Posterior vena cava (tissue), 2 donors: ENCODE measurements at regions not wholly inside any gene's neighbourhood (a gene's known extent, or its start where the extent isn't known, plus 50 kb on each side); places are given as distances from the start of the nearest gene placed in this dataset.

Experiments
- DNase-seq: peaks from one replicate; pipeline ENCODE4 v3.0.0-alpha.2; 2020; ENCODE audit warnings: low spot score
- intact Hi-C, 2 donors: fragments of 100-400 bp; cut with DNase I; formaldehyde crosslinking; loops; one replicate each; pipeline versions ENCODE4 v1.14.1 to v1.14.2; 2022 to 2023
- donor health status: DM: yes; HTN: yes; CAD: no.
- donor health status: DM: yes; HTN: yes; CAD: no.

DNA sequence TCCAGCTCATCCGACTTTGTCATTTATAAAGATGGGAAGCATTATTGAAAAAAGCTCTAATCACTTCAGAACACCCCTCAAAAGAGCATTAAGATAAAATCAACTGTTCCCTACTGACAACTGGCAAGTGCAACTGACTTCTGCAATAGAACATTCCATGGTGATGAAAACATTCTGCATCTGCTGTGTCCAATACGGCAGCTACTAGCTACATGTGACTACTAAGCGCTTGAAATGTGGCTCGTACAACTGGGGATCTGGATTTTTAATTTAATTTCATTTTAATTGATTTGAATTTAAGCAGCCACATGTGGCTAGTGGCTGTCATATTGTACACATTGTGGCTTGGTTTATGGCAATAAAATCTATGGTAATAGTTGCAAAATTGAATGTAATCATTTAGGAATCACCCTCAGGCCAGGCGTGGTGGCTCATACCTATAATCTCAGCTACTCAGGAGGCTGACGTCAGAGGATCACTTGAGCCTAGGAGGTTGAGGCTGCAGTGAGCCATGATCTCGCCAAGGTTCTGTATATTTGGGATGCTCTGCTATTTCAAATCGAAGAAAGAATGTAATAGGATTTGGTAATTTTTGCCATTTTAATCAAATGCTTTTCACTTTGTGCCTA lies 390.3 kb downstream of the GABRB3 start:
- intact Hi-C loops: no loop called here
- no peak for DNase-seq

DNA sequence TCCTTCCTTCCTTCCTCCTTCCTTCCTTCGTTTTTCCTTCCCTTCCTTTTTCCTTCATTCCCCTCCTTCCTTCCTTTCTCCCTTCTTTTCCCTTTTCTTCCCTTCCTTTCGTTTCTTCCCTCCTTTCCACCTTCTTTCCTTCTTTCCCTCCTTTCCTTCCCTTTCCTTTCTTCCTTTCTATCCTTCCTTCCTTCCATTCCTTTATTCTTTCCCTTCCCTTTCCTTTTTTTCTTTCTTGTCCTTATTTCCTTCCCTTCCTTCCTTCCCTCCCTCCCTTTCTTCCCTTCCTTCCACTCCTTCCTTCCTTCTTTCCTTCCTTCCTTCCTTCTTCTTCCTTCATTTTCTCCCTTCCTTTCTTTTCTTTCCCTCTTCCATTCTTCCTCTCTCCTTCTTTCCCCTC lies 394.6 kb downstream of the GABRB3 start:
- no peak for DNase-seq
- intact Hi-C loops: no loop called here

DNA sequence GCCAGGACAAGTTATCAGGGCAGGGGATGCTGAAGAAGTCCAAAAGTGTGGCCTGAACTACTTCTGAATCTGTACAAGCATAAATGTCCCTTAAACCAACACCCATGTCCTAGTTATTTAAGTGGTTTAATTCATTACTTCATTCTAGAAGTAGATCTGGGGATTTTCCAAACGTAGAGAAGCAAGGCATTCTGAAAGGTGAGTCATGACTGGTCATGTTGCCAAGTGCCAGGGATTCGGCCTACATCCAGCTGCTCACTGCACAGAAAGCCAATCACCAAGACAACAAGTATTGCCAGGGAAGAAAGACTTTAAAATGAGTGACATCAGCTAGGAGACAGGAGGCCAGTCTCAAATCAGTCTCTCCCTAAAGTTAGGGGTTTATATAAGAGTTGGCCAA lies 396.6 kb downstream of the GABRB3 start:
- DNase-seq: no peak
- intact Hi-C loops: no loop called here

DNA sequence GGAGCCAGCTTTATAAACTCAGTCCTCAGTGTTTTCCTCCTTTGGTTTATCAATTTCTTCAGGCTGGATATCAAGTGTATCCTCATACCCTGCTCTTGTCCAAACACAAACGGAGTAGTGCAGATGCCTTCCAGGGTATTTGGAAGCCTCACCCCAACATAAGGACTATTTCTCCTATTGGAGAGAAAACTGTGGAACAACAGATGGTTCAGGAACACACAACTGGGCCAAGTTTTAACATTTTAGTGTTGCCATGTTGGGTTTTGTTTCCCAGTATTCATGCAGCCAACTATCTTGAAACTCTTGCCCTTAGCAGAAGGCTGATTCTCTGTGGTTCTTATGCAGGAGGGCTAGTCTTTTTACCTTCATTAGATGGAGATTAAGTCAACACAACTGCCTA lies 398.1 kb downstream of the GABRB3 start:
- intact Hi-C loops: loop anchor here in 1 of 2 donors (5.0 kb wide), 1 partner anchor 1343 kb away; no protein-coding TSS in a partner anchor
- no peak for DNase-seq

DNA sequence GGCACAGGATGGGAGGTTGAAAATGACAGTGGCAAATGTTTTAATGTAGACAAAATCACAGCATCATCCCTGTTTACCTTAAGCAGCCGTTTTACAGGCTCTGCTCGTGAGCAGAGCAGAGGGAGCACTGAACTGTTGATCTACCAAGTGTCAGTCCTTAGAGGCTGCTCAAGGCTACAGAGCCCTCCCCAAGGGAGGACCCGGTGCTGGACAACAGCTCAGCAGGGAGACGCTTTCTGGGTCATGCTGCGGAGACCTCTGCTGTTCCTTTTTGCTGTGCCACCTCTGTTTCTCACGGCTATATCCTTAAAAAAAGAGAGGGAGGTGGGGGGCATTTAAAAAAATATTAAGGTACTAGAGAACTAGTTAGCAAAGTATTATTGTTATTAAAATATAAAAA lies 400.2 kb downstream of the GABRB3 start:
- intact Hi-C loops: loop anchor here in 1 of 2 donors (5.0 kb wide), 1 partner anchor 1340 kb away; no protein-coding TSS in a partner anchor
- DNase-seq: no peak

DNA sequence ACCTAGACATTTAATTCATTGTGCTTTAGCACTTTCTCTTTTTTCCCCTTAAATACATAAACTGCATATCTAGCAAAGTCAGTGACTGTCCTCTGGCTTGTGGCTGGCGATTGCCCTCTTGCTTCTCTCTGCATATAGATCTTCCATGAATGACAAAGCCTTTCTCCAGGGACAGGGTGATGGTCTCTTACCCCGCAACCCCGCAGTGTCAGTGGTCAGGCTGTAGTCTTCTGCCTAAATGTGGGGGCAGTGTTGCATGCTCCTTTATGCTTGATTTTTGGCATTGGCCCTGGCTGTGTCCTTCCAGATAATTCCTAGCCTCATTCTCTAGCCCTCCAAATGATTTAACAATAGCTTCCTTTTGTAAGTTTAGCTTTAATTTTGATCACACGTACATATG lies 407.8 kb downstream of the GABRB3 start:
- intact Hi-C loops: no loop called here
- DNase-seq: no peak

DNA sequence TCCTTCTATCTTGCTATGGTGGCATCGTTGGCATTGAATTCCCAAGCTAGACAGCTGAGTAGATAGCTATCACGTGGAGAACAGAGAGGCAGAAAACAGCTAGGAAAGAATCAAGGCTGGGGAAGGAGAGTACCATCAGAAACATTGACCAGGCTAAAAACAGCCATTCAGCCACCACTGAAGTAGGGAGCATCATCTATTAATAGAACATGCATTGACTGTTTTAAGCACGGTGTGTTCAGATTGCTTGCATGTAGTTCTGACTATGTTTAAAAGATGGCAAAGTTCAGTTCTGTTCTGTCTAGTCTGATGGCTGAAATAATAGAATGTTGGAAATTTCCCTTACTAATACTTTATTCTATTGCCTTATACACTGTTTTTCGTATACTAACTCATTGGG lies 413.0 kb downstream of the GABRB3 start:
- no peak for DNase-seq
- intact Hi-C loops: no loop called here

DNA sequence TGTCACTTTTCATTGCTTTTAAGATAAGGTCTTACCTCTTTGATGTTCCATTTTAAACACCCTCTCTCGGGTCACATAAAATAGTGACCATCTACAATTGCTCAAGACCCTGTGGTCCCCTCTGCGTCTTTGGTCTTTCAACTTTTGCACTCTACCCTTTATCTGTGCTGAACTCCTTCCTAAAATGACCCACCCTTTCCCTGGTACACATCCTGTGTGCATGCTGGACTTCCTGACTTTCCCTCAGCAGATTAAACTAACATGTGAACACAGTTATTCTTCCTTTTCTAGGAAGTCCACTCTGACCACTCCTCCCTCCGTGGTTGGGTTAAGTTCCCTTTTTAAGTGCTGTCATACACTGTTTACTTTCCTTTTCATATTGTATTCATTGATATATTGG lies 414.2 kb downstream of the GABRB3 start:
- no peak for DNase-seq
- intact Hi-C loops: no loop called here

DNA sequence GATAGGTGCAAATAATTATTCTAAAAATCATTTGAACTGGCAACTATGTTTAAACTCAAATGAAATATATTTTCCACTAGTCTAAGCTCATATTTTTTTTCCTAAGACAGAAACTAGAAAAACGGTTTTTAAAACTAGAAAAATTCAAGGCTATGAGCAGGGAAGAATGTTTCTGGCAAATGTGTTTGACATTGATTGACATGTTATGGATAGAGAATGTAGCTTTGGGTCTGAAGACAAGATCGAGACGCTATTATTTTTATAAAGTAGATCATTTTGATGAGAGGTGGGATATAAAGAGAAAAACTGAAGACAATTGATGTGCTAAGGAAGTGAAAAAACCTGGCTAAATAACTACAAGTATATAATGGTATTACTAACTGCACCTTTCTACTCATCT lies 415.2 kb downstream of the GABRB3 start:
- DNase-seq: no peak
- intact Hi-C loops: no loop called here

DNA sequence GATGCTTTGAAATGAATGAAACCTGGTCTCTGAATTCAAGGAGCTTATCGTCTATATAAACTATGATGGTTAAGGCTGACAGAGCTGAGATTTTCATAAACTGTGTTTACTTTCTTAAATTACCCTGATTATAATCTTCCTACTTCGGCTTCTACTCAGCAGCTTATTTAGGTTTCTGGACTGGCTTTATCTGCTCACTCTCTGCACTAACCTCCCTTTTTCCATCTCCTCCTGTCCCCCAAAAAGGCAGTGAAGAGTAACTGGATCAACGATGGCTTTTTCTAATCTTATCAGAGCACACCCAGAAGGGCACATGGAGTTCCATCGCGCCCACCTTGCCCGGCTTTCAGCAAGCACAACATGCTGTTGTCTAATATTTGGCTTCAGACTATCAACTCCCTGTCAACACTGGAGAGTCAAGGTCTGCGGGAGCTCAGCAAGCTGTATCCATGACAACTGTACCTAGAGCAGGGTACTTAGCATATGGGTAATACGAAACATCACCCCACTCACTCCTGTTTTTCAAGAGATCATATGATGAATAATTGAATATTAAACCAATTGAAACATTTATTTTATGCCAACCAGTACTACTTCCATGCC lies 417.3 kb downstream of the GABRB3 start:
- no peak for DNase-seq
- intact Hi-C loops: no loop called here

DNA sequence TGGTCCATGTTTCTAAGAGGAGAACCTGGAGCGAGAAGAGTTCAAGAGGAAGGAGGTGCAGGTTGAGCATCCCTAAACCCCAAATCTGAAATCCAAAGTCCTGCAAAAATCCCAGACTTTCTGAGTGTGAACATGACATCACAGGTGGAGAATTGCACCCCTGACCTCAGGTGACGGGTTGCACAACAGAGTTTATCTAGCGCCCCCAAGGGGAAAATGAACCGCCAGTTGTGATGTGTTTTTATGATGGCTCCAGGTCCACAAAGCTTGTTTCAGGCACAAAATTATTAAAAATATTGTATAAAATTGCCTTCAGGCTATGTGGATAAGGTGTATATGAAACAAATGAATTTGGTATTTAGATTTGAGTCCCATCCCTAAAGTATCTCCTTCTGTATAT lies 420.0 kb downstream of the GABRB3 start:
- no peak for DNase-seq
- intact Hi-C loops: no loop called here

DNA sequence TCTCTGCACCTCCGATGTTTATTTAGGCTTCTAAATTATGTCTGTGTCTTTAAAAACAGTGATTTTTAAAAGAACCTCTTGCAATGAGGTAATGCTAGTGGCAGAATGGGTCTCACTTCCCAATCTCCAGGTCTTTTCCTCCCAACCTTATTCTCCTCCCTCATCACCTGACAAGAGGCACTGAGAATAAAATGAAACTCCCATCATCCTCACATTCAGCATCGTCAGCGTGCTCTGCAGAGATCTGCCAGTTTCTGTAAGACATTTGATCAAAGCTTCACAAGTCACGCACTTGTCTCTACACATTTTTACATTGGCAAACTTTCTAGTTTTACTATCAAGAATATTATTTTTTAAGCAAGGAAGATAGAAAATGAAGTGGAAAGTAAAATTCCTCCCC lies 420.5 kb downstream of the GABRB3 start:
- intact Hi-C loops: no loop called here
- DNase-seq: no peak

DNA sequence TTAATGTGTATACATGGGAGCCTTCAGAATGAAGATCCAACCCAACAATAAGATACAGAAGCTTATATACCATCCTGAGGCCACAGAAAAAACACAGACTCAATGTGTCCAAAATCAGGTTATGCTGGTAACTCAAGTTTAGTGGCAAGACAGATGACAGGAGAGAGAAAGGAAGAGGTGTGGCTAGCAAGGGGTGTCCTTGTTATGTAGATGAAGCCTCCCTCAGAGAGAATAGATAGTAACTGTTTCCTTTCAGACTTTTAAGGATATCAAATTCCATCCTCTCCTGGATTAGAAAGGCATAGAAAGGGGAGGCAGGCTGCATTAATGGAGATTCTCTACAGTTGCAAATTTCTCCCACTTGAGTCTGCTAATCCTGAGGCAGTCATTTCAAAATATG lies 447.4 kb downstream of the GABRB3 start:
- DNase-seq: no peak
- intact Hi-C loops: no loop called here

DNA sequence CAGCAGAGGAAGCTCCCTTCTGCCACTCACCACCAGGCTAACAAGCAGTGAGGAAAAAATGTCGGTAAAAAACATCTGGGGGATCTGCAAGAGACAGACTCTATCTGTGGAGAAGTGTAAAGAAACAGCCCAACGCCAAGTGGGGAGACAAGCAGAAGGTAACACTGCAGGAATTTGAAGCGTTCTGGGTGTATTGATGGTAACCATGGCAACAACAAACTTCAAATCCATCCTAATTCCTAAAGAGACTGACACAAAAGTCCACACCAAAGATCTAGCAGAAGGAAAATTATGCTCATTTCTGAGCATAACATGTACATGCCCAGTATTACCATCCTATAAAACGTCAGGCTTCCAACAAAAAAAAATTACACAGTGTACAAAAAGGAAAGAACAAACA lies 449.3 kb downstream of the GABRB3 start:
- DNase-seq: no peak
- intact Hi-C loops: no loop called here

DNA sequence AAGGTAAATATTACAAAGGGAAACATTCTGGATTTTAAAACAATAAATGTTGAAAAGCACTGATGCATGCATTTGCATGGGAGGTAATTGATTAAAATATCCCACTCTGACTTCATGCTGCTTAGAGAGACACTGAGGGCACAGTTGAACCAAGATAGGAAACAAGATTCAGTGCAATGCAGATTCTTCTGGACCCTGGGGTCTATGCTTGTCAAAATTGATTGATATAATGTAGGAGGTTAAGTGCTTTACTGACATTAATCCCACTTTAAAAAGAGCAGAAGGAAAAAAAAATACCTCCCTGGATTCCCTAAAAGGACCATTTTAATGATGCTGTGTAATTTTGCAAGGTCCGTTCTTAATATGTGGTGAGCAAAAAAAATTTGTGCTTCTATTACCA lies 454.2 kb downstream of the GABRB3 start:
- no peak for DNase-seq
- intact Hi-C loops: no loop called here

DNA sequence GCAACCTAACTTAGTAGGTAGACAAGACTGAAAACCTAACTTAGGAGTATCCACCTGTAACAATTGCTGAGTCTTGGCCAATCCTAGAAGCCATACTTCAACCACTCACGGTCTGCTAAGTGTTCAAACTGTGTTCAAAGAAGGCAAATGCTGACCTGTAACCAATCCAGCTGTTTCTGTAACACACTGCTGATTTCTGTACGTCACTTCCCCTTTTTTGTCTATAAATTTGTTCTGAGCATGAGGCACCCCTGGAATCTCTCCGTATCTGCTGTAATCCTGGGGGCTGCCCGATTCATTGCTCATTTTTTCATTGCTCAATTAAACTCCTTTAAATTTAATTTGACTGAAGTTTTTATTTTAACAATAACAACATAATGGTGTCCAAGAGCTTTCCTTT lies 451.4 kb upstream of the ATP10A start:
- no peak for DNase-seq
- intact Hi-C loops: no loop called here

DNA sequence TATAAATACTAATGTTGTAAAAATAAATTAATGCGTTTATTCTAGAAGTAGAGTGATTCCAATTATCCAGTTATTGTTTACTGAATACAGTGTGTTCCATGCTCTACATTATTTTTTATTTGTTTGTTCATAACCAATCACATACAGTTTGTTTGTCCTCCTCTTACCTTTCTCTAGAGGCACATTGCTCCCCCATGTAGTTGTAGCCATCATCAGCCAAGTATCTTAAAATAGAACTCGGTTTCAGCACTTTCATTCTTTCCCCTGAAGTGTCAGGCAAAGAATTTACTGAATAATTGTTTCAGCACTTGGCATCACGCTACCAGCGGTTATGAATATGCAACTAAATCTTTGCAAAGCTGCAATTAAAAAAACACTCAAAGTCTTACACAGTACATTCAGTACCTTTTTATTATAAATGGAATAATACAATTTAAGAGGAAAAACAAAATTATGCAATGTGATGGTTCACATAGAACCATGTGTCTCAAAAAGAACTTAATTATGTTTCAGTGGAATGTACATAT lies 448.6 kb upstream of the ATP10A start:
- intact Hi-C loops: no loop called here
- DNase-seq: no peak

DNA sequence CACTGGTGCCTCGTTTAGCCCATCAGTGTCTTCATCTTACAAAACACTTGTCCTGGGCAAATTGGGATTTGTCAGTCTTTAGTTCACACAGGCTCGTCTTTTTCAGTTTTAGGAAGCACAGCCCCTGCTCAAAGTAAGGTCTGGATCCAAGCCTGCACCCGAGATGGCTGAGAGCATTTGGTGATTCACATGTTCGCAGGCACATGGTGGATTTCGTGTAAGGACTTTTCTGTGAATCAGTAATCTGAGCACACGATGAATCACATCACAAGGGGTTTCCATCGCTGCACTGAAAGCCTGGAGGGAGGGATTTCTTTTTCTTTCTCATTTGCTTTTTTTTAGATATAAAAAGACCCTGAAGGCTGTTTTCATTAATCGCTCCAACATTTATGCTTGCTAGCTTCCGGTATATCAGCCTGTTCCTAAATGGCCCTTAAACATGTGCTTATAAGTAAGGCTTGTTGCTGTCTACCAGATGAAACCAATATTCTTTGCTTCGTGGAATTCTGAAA lies 435.6 kb upstream of the ATP10A start:
- intact Hi-C loops: no loop called here
- DNase-seq: no peak

DNA sequence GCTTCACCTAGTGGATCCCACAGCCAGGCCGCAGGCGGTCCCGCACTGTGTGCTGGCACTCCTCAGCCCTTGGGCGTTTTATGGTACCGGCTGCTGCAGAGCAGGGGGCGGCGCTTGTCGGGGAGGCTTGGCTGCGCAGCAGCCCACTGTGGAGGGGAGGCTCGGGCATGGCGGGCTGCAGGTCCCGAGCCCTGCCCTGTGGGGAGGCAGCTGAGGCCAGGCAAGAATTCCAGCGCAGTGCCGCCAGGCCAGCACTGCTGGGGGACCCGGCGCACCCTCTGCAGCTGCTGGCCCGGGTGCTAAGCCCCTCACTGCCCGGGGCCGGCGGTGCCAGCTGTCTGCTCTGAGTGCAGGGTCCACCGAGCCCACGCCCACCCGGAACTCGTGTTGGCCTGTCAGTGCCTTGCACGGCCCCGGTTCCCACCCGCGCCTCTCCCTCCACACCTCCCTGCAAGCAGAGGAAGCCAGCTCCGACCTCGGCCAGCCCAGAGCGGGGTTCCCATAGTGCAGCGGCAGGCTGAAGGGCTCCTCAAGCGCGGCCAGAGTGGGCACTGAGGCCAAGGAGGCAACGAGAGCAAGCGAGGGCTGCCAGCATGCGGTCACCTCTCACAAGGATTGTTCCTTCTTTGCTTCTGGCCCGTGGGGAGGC lies 435.0 kb upstream of the ATP10A start:
- intact Hi-C loops: no loop called here
- no peak for DNase-seq

DNA sequence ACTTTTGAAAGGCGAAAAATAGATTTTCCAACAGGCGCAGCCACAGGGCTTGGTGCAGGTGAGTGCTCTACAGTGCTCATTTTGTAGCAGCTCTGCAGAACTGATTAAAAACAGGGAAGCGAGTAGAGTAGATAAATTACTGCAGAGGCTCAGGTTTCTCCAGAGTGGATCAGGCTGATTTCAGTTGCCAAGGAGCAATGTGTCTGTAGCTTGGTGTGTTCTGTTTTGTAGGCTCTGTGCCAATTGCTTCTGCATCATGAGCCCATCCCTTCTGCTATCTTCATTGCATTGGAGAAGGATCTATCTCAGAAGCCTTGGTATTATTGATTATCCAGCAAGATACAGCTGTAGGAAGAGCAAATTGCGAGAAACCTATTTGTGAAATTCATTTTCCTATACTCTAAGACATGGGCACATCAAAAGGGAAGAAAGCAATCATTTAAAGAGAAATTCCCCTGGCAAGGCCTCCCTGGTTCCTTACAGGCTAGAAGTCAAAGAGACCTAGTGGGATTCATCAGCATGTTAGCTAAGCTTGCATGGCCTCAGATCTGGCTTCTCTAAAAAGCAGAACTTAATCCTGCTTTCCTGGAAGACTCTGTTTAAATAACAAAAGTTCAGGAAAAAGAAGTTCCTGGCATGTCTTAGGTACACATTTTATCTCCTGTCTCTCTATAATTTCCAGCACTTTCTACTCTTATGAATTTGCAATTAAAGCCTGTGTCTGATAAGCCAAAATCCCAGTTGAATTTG lies 432.4 kb upstream of the ATP10A start:
- intact Hi-C loops: no loop called here
- no peak for DNase-seq
